ENCODE measurements at regions not wholly inside any gene's neighbourhood (a gene's known extent, or its start where the extent isn't known, plus 50 kb on each side); places are given as distances from the start of the nearest gene placed in this dataset. TPM values are rescaled to one million over a fixed set of nuclear protein-coding genes. Genes with fewer than 3 reads are reported as not detected.

GRCh38 chr5:96012399-96012798, 50.7 kb upstream of the ELL2 start:
- no peak for DNase-seq (ENCODE audit: low read depth in 1 of 2, low spot score in 1 of 2)
- Histone ChIP-seq H3K27me3 (ENCODE audit: insufficient read depth, poor library complexity, severe bottlenecking) (no peaks in the 10 kb centered on the region), H3K27ac (replicated peaks) (no peak overlapping the region)

More at GRCh38 chr5:96012399-96012798, 50.7 kb upstream of the ELL2 start:
- TF ChIP-seq REST (IDR thresholded peaks at IDR 0.05; ENCODE audit: insufficient replicate concordance, low read depth): no peak
- no peak for TF ChIP-seq SPI1 (IDR thresholded peaks at IDR 0.05; ENCODE audit: borderline replicate concordance, low read depth)
- TF ChIP-seq POLR2AphosphoS5 (IDR thresholded peaks at IDR 0.05; ENCODE audit: low read depth): no peak
- no peak for TF ChIP-seq CTCF (IDR thresholded peaks at IDR 0.05; ENCODE audit: insufficient read depth, low read length)
- TF ChIP-seq GABPA (IDR thresholded peaks at IDR 0.05; ENCODE audit: low read depth): no peak
- H3K4me3 ChIP-seq (replicated peaks; ENCODE audit: insufficient read depth, low read length): no peak overlapping the region

Small RNA genes in the stretch of these regions (microRNA-seq; reads per million reads assigned to microRNA genes)
- gene MIR583: not detected
